Fibroblast of lung (primary cell): ENCODE measurements at regions not wholly inside any gene's neighbourhood (a gene's known extent, or its start where the extent isn't known, plus 50 kb on each side); places are given as distances from the start of the nearest gene placed in this dataset.

Experiments used
- DNase-seq, 2 donors: peaks; one replicate each; pipeline versions ENCODE4 v3.0.0 to v3.0.0-alpha.2; 2010; ENCODE audit warnings: low read depth in 2 of 2
- H2AFZ ChIP-seq: 2 replicates; pipeline ENCODE4 v1.5.1; 2012; ENCODE audit warnings: low read length, control low read depth, inconsistent platforms
- H3K27ac ChIP-seq: 2 replicates; pipeline ENCODE4 v1.5.1; 2011; ENCODE audit warnings: low read length, control low read depth; ENCODE audit not compliant: insufficient read depth
- H3K27me3 ChIP-seq: 2 replicates; pipeline ENCODE4 v1.5.1; 2011; ENCODE audit warnings: mild to moderate bottlenecking, low read length; ENCODE audit not compliant: control insufficient read depth, insufficient read depth
- H3K36me3 ChIP-seq: 2 replicates; pipeline ENCODE4 v1.5.1; 2011; ENCODE audit warnings: low read length; ENCODE audit not compliant: control insufficient read depth, insufficient read depth
- H3K4me1 ChIP-seq: 2 replicates; pipeline ENCODE4 v1.5.1; 2011; ENCODE audit warnings: low read length; ENCODE audit not compliant: control insufficient read depth, insufficient read depth; ENCODE audit errors: extremely low read depth
- H3K4me2 ChIP-seq: 2 replicates; pipeline ENCODE4 v1.5.1; 2011; ENCODE audit warnings: low read length, control low read depth; ENCODE audit not compliant: insufficient read depth; ENCODE audit errors: extremely low read depth
- H3K4me3 ChIP-seq, 4 experiments: fragments of 200-600 bp in 1 of 4; sonication (generic) in 1 of 4; replicated peaks in 1 of 4; 2 replicates each; pipeline ENCODE4 v1.5.1; 2011 to 2016; ENCODE audit warnings: low read length in 4 of 4, low read depth in 3 of 4, mild to moderate bottlenecking in 3 of 4, control low read depth in 2 of 4, inconsistent platforms in 1 of 4, mixed read lengths in 1 of 4; ENCODE audit not compliant: insufficient read depth in 1 of 4; ENCODE audit errors: control extremely low read depth in 1 of 4
- H3K79me2 ChIP-seq: 2 replicates; pipeline ENCODE4 v1.5.1; 2012; ENCODE audit warnings: mild to moderate bottlenecking, low read length, inconsistent platforms; ENCODE audit not compliant: control insufficient read depth, insufficient read depth
- H3K9ac ChIP-seq: 2 replicates; pipeline ENCODE4 v1.5.1; 2011; ENCODE audit warnings: mild to moderate bottlenecking, low read length, control low read depth; ENCODE audit not compliant: insufficient read depth
- H3K9me3 ChIP-seq: 2 replicates; pipeline ENCODE4 v1.5.1; 2012; ENCODE audit warnings: low read depth, low read length; ENCODE audit not compliant: control insufficient read depth, insufficient read depth
- H4K20me1 ChIP-seq: 2 replicates; pipeline ENCODE4 v1.5.1; 2011; ENCODE audit warnings: low read length; ENCODE audit not compliant: control insufficient read depth, insufficient read depth; ENCODE audit errors: extremely low read depth
- CTCF ChIP-seq, 2 donors: IDR thresholded peaks in 1 of 2; conservative IDR thresholded peaks in 1 of 2; 1 replicate in 1 of 2; 2 replicates in 1 of 2; pipeline ENCODE4 v1.5.1; 2011 to 2012; ENCODE audit warnings: low read length in 2 of 2, control low read depth in 1 of 2, inconsistent platforms in 1 of 2, low read depth in 1 of 2, mild to moderate bottlenecking in 1 of 2
- EZH2 ChIP-seq: IDR thresholded peaks from 2 replicates; pipeline ENCODE4 v1.5.1; 2012; ENCODE audit warnings: low read length, control low read depth, mild to moderate bottlenecking; ENCODE audit errors: missing control alignments

- H3K4me2 ChIP-seq, result no peak overlapping the region
- no peak for TF ChIP-seq EZH2
- no peak for TF ChIP-seq CTCF (conservative IDR thresholded peaks at IDR 0.05 in 1 of 2, IDR thresholded peaks at IDR 0.05 in 1 of 2; ENCODE audit: low read depth in 1 of 2, low read length in 2 of 2)
- H3K36me3 ChIP-seq, result no peaks in the 10 kb centered on the region
- H3K9me3 ChIP-seq, result no peaks in the 10 kb centered on the region
- H2AFZ ChIP-seq, result no peak overlapping the region
- no peak overlapping the region for H3K9ac ChIP-seq
- no peaks in the 10 kb centered on the region for H3K27me3 ChIP-seq
- no peaks in the 10 kb centered on the region for H4K20me1 ChIP-seq
- H3K27ac ChIP-seq, result no peak overlapping the region
- no peak overlapping the region for H3K4me3 ChIP-seq
- no peaks in the 10 kb centered on the region for H3K4me1 ChIP-seq
- H3K79me2 ChIP-seq, result no peaks in the 10 kb centered on the region
- DNase-seq, result no peak
Measured at GRCh38 chr3:152096280-152096906, 172.3 kb upstream of the MBNL1 start.

- H3K79me2 ChIP-seq, result no peaks in the 10 kb centered on the region
- H3K9ac ChIP-seq, result no peak overlapping the region
- H3K4me1 ChIP-seq, result no peaks in the 10 kb centered on the region
- no peaks in the 10 kb centered on the region for H3K9me3 ChIP-seq
- no peak overlapping the region for H3K27ac ChIP-seq
- no peak overlapping the region for H2AFZ ChIP-seq
- TF ChIP-seq EZH2 (no peak), CTCF (conservative IDR thresholded peaks at IDR 0.05 in 1 of 2, IDR thresholded peaks at IDR 0.05 in 1 of 2; ENCODE audit: low read depth in 1 of 2, low read length in 2 of 2) (no peak)
- H3K4me2 ChIP-seq, result no peak overlapping the region
- no peak for DNase-seq
- H3K36me3 ChIP-seq, result no peaks in the 10 kb centered on the region
- no peaks in the 10 kb centered on the region for H4K20me1 ChIP-seq
- H3K27me3 ChIP-seq, result no peaks in the 10 kb centered on the region
- H3K4me3 ChIP-seq, result no peak overlapping the region
Measured at GRCh38 chr3:152097120-152097519, 171.6 kb upstream of the MBNL1 start.

GRCh38 chr3:152097770-152098169, 171.0 kb upstream of the MBNL1 start:
- Histone ChIP-seq H3K4me1 (no peaks in the 10 kb centered on the region), H3K4me2 (no peak overlapping the region), H3K27ac (no peak overlapping the region), H3K79me2 (no peaks in the 10 kb centered on the region), H3K27me3 (no peaks in the 10 kb centered on the region), H4K20me1 (no peaks in the 10 kb centered on the region), H3K9me3 (no peaks in the 10 kb centered on the region), H2AFZ (peak overlapping the region; percentile 24), H3K9ac (no peak overlapping the region), H3K4me3 (no peak overlapping the region), H3K36me3 (no peaks in the 10 kb centered on the region)
- no peak for DNase-seq
- TF ChIP-seq CTCF (conservative IDR thresholded peaks at IDR 0.05 in 1 of 2, IDR thresholded peaks at IDR 0.05 in 1 of 2; ENCODE audit: low read depth in 1 of 2, low read length in 2 of 2) (no peak), EZH2 (no peak)
